K562 (cell line): ENCODE measurements at regions not wholly inside any gene's neighbourhood (a gene's known extent, or its start where the extent isn't known, plus 50 kb on each side); places are given as distances from the start of the nearest gene placed in this dataset.

Experiments
- CXXC5 ChIP-seq: fragments of 250-450 bp; sonication (Bioruptor Pico); IDR thresholded peaks from 2 replicates; pipeline ENCODE4 v1.8.0; 2022; ENCODE audit warnings: inconsistent platforms, mild to moderate bottlenecking, moderate library complexity
- NFE2L1 ChIP-seq: fragments of 450-650 bp; IDR thresholded peaks from 2 replicates; pipeline ENCODE4 v1.6.1; 2016; ENCODE audit warnings: missing genetic modification characterization, low read depth, mild to moderate bottlenecking, missing compliant biosample characterization, moderate library complexity, borderline replicate concordance
- POLR2A ChIP-seq: fragments of 450-650 bp; conservative IDR thresholded peaks from 2 replicates; pipeline ENCODE4 v1.6.1; 2016
- ZBTB8A ChIP-seq: fragments of 450-650 bp; IDR thresholded peaks from 2 replicates; pipeline ENCODE4 v1.6.1; 2018; ENCODE audit warnings: mild to moderate bottlenecking, moderate library complexity; ENCODE audit not compliant: partially characterized antibody
- ZNF134 ChIP-seq: fragments of 250-450 bp; sonication (Bioruptor Pico); conservative IDR thresholded peaks from 2 replicates; pipeline ENCODE4 v1.4.0; 2020

- TF ChIP-seq ZNF134 (CRISPR knock-in tag) (no peak), NFE2L1 (tag) (no peak), CXXC5 (CRISPR knock-in tag) (no peak), POLR2A (no peak), ZBTB8A (no peak)
Measured at GRCh38 chr22:46075764-46076531, 74.4 kb upstream of the PPARA start.
